GM18507 (cell line): ENCODE measurements at regions not wholly inside any gene's neighbourhood (a gene's known extent, or its start where the extent isn't known, plus 50 kb on each side); places are given as distances from the start of the nearest gene placed in this dataset.

Experiments
- DNase-seq: peaks from one replicate; pipeline ENCODE4 v3.0.0; 2011; ENCODE audit warnings: low read depth; ENCODE audit not compliant: insufficient read length; ENCODE audit errors: extremely low spot score
- FAIRE-seq: peaks from 2 replicates; lab custom pipeline; 2011; peaks lifted over from hg19 to GRCh38; lab: Jason Lieb, UNC

DNA sequence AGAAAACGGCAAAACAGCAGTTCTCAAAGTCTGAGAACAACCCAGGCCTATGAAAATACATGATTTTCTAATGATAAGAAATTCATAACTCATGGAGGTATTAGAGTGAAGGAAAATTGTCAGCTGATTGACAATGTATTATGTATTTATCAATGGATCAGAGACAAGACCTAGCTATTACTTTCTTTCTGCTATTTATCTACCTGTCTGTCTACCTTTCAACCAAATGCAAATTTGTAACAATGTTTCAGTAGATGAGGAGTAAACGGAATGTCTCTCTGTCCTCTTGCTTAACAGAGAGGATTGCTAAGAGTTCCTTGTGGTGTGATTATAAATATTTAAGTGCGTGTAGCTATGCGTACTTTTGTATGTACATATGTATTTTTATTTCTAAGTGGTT is 568.7 kb upstream of the RGS18 start:
- FAIRE-seq (no peak), DNase-seq (no peak)

- DNase-seq: no peak
These were observed 567.7 kb upstream of the RGS18 start for GRCh38 chr1:191590578-191590977.

GRCh38 chr1:191592039-191592438 is 566.2 kb upstream of the RGS18 start:
- DNase-seq: no peak
- FAIRE-seq: no peak

More at GRCh38 chr1:191590578-191590977, 567.7 kb upstream of the RGS18 start:
- FAIRE-seq: no peak

DNA sequence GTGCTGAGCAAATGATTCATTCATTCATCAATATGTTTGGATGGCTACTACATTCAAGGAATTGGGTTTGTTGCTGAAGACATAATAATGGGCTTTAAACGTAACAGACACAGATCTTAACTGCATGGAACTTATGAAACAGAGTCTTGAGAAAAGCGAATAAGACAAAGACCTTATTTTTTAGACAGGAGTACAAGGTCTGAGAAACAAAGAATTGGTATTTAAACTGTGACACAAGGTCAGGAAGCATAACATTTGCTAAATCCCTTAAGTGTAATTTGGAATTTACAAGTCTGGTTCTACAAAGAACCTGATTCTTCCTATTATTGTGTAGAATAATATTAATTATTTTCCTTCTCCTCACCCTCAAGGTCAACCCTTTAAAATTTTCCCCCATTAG is 565.4 kb upstream of the RGS18 start:
- FAIRE-seq: no peak

GRCh38 chr1:191595170-191595569 is 563.1 kb upstream of the RGS18 start:
- FAIRE-seq: no peak
- no peak for DNase-seq

More for the DNA sequence above, 565.4 kb upstream of the RGS18 start:
- no peak for DNase-seq

GRCh38 chr1:191608367-191608766 is 549.9 kb upstream of the RGS18 start:
- DNase-seq: no peak
- no peak for FAIRE-seq

GRCh38 chr1:191609305-191609704 is 549.0 kb upstream of the RGS18 start:
- FAIRE-seq (no peak), DNase-seq (no peak)

- FAIRE-seq (no peak), DNase-seq (no peak)
These were observed 543.0 kb upstream of the RGS18 start for GRCh38 chr1:191615101-191615821.

- FAIRE-seq: no peak
- DNase-seq: no peak
These were observed 540.1 kb upstream of the RGS18 start for GRCh38 chr1:191618181-191618580.

GRCh38 chr1:191620883-191621282 is 537.4 kb upstream of the RGS18 start:
- DNase-seq (no peak), FAIRE-seq (no peak)

DNA sequence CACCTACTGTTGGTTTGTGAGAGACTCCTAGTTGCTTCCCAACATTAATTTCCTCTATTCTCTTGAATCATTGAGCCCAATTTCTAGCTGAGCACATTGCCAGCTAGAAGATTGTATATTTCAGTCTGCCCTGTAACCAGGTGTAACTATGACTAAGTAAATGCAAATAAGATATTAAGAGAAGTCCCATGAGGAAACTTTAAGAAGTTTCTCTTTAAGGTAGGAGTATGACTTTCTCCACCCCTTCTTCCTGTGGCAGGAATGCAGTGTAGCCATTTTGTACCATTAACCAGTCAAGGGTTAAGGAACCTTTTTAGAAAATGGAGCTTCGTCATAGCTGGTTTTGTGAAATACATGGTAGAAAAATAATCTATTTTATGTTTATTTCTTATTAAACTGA is 534.2 kb upstream of the RGS18 start:
- FAIRE-seq (no peak), DNase-seq (no peak)

- FAIRE-seq (no peak), DNase-seq (no peak)
These were observed 528.4 kb upstream of the RGS18 start for GRCh38 chr1:191629836-191630235.

GRCh38 chr1:191634801-191635508 is 523.3 kb upstream of the RGS18 start:
- DNase-seq (no peak), FAIRE-seq (no peak)

DNA sequence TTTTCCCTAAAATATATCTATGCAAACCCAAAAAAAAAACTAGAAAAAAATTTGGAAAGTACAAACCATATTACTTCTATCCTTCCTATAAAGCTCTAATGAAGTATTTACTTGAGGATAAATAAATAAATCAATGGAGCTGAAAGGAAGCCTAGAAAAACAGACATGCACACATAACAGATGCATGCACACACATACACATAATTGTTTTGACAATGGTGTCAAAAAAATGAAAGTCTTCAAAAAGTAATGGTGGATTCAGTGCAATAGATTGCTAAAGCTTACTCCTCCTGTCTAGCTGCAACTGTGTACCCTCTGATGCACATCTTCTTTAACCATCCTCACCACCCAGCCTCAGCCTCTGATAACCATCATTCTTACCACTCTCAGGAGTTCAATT is 521.9 kb upstream of the RGS18 start:
- FAIRE-seq (no peak), DNase-seq (no peak)

GRCh38 chr1:191641420-191642260 is 516.6 kb upstream of the RGS18 start:
- no peak for DNase-seq
- FAIRE-seq: no peak

GRCh38 chr1:191643060-191643459 is 515.2 kb upstream of the RGS18 start:
- FAIRE-seq (no peak), DNase-seq (no peak)

GRCh38 chr1:191648939-191649338 is 509.3 kb upstream of the RGS18 start:
- FAIRE-seq (no peak), DNase-seq (no peak)

DNA sequence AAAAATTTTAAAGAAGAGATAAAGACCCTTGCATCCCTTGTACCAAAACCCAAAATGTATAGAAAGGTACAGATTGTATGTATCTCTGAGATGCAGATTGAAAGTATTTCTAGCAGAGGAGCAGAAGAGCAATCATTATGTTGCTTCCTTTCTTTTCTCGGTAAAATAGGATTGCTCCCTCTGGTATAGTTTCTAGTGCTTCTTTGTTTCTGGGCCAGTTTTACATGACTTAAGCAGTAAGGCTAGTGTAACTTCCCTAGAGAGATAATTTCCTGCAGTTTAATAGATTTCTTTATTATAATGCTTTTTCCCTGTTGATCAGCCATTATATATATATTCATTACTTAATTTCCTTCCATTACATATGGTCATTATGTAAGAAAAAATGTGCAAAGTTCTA is 496.2 kb upstream of the RGS18 start:
- DNase-seq: no peak
- no peak for FAIRE-seq

DNA sequence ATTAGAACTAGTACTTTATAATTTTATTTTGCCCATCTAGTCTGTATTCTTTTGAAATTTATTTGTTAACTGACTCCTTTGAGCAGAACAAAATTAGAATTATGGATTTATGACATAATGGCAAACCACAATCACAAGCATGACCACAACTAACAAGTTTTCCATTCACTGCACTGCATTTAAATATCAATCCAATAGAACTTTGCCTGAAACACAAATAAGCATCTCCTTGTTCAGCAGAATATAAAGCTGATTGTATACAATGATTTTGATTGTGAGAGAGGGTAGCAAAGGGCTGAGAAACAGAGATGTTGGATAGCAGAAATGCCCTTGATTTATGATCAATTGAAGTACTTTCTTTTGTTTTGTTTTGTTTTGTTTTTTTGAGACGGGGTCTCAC is 495.5 kb upstream of the RGS18 start:
- FAIRE-seq: no peak
- DNase-seq: no peak

DNA sequence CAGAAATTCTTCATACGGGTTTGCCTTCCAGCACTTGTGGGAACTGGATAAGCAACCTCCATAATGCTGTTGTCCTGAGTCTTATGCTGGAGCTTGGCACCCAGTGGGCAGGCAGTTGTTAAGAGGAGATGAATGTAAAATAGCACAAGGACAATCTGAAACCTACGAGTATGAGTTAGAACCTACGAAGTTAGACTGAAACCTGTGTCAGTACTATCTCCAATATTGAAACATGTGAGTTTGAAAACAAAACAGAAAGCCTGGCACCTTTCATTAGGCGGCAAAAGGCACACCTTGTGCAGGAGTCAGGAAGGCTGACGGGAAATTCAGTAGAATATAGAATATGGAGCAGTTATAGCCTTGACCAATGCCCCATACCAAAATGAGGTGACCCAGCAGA is 489.7 kb upstream of the RGS18 start:
- no peak for DNase-seq

More for the DNA sequence above, 489.7 kb upstream of the RGS18 start:
- FAIRE-seq: no peak
